GM04504 (cell line): ENCODE measurements at regions not wholly inside any gene's neighbourhood (a gene's known extent, or its start where the extent isn't known, plus 50 kb on each side); places are given as distances from the start of the nearest gene placed in this dataset.
"Not testable (repeated sequence)": the region's sequence is repeated elsewhere in the genome, so short reads cannot be mapped to it uniquely, and the experiment has no call there.

ENCODE experiments used
- DNase-seq: peaks from one replicate; pipeline ENCODE4 v3.0.0-alpha.2; 2012; ENCODE audit warnings: low read depth

DNA sequence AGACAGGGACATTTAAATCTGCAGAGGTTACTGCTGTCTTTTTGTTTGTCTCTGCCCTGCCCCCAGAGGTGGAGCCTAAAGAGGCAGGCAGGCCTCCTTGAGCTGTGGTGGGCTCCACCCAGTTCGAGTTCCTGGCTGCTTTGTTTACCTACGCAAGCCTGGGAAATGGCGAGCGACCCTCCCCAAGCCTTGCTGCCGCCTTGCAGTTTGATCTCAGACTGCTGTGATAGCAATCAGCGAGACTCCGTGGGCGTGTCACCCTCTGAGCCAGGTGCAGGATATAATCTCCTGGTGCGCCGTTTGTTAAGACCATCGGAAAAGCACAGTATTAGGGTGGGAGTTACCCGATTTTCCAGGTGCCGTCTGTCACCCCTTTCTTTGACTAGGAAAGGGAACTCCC is 93.3 kb downstream of the ANKRD30BL start:
- not testable (repeated sequence) for DNase-seq

DNA sequence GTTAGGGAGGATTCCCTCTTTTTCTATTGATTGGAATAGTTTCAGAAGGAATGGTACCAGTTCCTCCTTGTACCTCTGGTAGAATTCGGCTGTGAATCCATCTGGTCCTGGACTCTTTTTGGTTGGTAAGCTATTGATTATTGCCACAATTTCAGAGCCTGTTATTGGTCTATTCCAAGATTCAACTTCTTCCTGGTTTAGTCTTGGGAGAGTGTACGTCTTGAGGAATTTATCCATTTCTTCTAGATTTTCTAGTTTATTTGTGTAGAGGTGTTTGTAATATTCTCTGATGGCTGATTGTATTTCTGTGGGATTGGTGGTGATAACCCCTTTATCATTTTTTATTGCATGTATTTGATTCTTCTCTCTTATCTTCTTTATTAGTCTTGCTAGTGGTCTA is 96.4 kb downstream of the ANKRD30BL start:
- not testable (repeated sequence) for DNase-seq

DNA sequence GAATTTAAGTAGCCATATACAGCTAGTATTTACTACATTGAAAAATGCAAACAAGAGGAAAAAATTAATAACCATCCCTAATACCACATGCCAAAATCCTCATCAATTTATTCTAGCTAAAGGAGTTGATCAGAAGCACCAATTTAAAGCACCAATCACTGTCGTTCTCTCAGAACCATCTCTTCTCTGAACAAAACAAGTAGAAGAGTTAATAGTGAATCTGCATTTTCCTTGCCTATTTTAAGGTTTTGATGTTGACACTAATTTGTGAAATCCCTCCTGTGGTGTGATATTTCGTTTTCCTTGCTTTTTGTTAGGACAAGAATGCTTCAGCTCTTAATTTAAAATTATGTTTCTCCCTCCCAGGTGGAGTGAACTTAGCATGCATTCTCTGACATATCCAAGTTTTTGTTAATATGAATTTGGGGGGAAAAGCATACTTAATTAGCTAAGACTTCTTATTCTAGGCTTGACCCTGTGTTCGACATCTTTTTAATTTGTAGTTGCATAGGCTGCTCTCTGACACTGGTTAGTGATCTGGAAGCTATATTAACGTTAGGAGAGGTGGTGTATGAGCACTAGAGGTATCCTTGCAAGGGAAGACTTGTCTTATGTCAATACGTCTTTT is 122.0 kb downstream of the ANKRD30BL start:
- not testable (repeated sequence) for DNase-seq

DNA sequence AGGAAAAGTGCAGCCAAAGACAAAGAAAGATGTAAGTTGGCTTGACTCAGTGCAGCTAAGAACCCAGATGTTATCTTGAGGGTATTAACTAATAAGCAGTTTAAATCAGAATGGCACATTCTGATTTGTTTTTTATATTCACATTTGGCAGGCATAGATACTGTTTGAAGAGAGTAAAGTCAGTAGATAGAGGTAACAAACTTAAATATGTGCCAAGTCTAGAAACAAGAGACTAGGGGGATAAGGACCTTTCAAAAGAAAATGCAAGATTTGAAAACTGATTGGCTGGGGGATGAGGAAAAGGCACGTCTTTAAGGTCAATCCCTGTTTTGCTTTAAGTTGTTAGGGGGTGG is 122.9 kb downstream of the ANKRD30BL start:
- DNase-seq, result not testable (repeated sequence)

- no peak for DNase-seq
Observed at GRCh38 chr2:132038179-132038882, 123.4 kb downstream of the ANKRD30BL start.

DNA sequence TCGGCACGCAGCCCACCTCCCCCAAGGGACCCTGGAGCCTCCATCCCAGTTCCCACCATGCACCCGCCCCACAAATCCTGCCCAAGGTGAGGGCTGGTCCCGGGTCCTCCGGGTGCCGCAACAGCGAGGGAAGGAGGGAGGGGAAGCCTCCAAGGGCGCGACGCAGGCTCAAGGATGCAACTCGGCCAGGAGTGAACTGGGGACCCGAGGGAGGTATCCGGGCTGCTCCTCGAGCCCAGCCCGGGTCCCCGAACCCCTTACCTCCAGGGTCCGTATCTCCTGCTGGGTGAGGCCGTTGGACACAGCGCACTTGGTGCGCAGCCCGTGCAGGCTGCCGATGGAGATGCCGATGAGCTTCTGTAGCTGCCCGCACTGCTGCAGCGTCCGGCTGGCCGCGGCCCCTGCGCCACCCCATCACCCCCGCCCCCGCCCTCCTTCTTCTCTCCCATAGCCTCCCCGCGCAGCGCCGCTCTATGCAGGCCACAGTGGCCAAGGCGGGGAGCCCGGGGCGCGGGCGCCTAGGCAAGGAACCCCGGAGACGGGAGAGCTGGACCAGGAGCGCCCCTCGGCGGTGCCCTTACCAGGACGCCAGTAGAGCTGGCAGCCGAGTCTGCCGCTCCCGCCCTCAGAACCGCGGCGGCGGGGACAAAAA is 124.1 kb downstream of the ANKRD30BL start:
- no peak for DNase-seq

DNA sequence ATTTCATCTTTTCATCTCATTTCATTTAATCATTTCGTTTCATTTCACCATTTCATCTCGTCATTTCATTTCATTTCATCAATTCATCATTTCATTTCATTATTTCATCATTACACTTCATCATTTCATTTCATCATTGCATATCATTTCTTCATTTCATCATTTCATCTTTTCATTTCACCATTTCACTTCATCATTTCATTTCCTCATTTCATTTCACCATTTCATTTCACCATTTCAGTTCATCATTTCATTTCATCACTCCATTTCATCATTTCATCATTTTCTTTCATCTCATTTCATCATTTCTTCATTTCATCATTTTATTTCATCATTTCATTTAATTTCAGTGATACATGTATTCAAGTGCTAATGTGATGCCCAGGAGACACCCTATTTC is 127.1 kb downstream of the ANKRD30BL start:
- DNase-seq, result no peak

DNA sequence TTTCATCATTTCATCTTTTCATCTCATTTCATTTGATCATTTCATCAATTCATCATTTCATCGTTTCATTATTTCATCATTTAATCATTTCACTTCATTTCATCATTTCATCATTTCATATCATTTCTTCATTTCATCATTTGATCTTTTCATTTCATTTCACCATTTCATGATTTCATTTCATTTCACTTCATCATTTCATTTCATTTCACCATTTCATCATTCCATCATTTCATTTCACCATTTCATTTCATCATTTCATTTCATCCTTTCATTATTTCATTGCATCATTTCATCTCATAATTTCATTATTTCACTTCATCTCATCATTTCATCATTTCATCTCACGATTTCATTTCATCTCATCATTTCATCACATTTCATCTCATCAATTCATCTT is 127.8 kb downstream of the ANKRD30BL start:
- no peak for DNase-seq

DNA sequence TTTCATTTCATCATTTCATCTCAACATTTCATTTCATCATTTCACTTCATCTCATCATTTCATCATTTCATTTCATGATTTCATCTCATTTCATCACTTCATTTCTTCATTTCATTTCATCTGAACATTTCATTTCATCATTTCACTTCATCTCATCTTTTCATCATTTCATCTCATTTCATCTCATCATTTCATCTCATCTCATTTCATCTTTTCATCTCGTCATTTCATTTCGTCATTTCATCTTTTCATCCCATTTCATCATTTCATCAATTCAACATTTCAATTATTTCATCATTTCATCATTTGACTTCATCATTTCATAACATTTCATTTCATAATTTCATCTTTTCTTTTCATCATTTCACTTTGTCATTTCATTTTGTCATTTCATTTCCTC is 128.4 kb downstream of the ANKRD30BL start:
- DNase-seq, result no peak

DNA sequence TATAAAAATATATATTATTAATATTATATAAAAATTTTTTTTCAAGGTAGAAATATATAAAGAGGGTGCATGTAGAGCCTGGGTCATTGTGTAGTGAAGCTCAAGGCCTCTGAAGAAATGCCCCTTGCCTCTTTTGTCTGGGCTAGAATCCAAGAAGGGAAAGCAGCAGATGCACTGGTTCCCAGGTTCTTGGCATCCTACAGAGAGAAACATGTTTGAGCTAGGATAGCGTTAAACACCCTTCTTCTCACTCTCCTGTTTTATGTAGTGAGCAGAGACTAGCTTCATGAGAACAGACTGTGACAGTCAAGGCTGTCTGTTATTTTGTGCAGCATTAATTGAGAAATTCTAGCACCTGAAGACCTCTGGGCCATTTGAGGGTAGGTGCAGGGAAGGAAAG is 149.7 kb downstream of the ANKRD30BL start:
- DNase-seq, result not testable (repeated sequence)

DNA sequence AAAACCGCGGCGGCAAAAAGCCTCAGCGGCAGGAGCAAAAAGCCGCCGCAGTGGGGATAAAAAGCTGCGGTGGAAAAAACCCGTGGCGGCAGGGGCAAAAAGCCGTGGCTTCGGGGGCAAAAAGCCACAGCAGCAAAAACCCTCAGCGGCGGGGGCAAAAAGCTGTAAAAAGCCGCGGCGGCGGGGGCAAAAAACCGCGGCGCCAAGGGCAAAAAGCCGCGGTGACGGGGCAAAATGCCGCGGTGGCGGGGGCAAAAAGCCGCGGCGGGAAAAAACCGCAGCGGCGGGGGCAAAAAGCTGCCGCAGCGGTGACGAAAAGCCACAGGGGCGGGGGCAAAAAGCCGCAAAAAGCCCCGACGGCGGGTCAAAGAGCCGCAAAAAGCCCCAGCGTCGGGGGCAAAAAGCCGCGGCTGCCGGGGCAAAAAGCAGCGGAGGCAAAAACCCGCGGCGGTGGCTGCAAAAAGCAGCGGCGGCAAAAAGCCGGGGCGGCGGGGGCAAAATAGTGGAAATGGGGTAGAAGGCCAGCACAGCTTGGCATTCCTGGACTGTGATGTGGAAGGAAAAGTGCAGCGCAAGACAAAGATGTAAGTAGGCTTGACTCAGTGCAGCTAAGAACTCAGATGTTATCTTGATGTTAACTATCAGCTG is 151.8 kb downstream of the ANKRD30BL start:
- no peak for DNase-seq

- no peak for DNase-seq
Observed at GRCh38 chr2:132009177-132009873, 152.4 kb downstream of the ANKRD30BL start.

- DNase-seq, result not testable (repeated sequence)
Observed at GRCh38 chr2:131990751-131991150, 171.0 kb downstream of the ANKRD30BL start.

GRCh38 chr2:131966671-131967070 is 195.1 kb downstream of the ANKRD30BL start:
- not testable (repeated sequence) for DNase-seq

- DNase-seq, result no peak
Observed at GRCh38 chr2:131966256-131966655, 195.5 kb downstream of the ANKRD30BL start.

- not testable (repeated sequence) for DNase-seq
Observed at GRCh38 chr2:131958019-131958609, 203.6 kb downstream of the ANKRD30BL start.

DNA sequence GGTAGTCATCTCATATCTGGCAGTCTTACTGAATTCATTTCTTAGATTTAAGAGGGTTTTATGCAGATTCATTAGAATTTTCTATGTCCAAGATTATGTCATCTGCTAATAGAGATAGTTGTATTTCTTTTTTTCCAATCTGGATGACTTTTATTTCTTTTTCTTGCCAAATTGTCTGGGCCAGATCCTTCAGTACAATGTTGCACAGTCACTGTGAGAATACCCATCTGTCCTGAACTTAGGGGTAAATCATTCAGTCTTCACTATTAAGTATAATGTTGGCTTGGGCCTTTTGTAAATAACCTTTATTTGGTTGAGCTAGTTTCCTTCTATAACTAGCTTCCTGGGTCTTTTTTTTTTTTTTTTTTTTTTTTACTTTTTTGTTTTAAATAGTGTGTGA is 213.1 kb downstream of the ANKRD30BL start:
- DNase-seq, result not testable (repeated sequence)

DNA sequence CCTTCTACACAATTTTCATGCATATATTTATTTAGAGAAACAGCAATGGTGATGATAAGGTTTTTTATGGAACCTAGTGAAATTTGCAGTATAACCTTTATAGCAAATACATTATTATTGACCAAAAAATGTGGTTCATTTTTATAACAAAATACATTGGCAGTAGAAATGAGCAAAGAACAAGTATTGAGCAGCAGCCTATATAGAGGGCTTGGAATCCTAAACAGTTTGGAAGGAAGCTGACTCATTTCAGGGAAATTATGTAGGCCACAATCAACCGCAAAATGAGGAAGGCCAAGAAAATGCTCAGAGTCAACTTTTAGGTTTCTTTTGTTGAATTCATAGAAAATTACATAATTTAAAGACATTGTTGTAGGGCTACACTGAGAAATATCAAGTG is 238.5 kb downstream of the ANKRD30BL start:
- not testable (repeated sequence) for DNase-seq

- DNase-seq, result peak; percentile 4
Observed at GRCh38 chr2:131922854-131923253, 238.9 kb downstream of the ANKRD30BL start.
